GM23338 (cell line): ENCODE measurements at regions not wholly inside any gene's neighbourhood (a gene's known extent, or its start where the extent isn't known, plus 50 kb on each side); places are given as distances from the start of the nearest gene placed in this dataset.

Experiments used
- ATAC-seq: fragments of 200-7000 bp; cut with Tn5 transposase; 3 replicates; pipeline ENCODE4 v1.9.1; 2020
- DNase-seq: peaks from one replicate; pipeline ENCODE4 v3.0.0-alpha.2; 2015; ENCODE audit warnings: low spot score
- H2AFZ ChIP-seq: fragments of 200-600 bp; sonication (generic); 2 replicates; pipeline ENCODE4 v1.8.0; 2016; ENCODE audit warnings: antibody characterized with exemption, mild to moderate bottlenecking, moderate library complexity
- H3F3A ChIP-seq: fragments of 200-600 bp; sonication (generic); replicated peaks from 2 replicates; pipeline ENCODE4 v1.8.0; 2017; ENCODE audit warnings: antibody characterized with exemption, mixed run types, low read depth
- H3K27ac ChIP-seq: fragments of 200-600 bp; sonication (generic); 2 replicates; pipeline ENCODE4 v1.6.1; 2016; ENCODE audit warnings: low read depth
- H3K27me3 ChIP-seq: fragments of 200-600 bp; sonication (generic); 2 replicates; pipeline ENCODE4 v1.8.0; 2016; ENCODE audit warnings: mild to moderate bottlenecking, mixed run types, moderate library complexity; ENCODE audit not compliant: insufficient read depth
- H3K36me3 ChIP-seq: fragments of 200-600 bp; sonication (generic); 2 replicates; pipeline ENCODE4 v1.8.0; 2016; ENCODE audit warnings: mild to moderate bottlenecking; ENCODE audit not compliant: insufficient read depth
- H3K4me1 ChIP-seq: fragments of 200-600 bp; sonication (generic); 2 replicates; pipeline ENCODE4 v1.8.0; 2016; ENCODE audit warnings: mild to moderate bottlenecking, moderate library complexity; ENCODE audit not compliant: insufficient read depth
- H3K4me2 ChIP-seq: fragments of 200-600 bp; sonication (generic); 2 replicates; pipeline ENCODE4 v1.7.1; 2017; ENCODE audit warnings: mixed run types
- H3K4me3 ChIP-seq: fragments of 200-600 bp; sonication (generic); 2 replicates; pipeline ENCODE4 v1.6.1; 2016; ENCODE audit warnings: mixed run types
- H3K79me2 ChIP-seq: fragments of 200-600 bp; sonication (generic); replicated peaks from 2 replicates; pipeline ENCODE4 v1.8.0; 2017; ENCODE audit warnings: mild to moderate bottlenecking; ENCODE audit not compliant: insufficient read depth
- H3K9me2 ChIP-seq: fragments of 200-600 bp; sonication (generic); 2 replicates; pipeline ENCODE4 v1.8.0; 2017; ENCODE audit not compliant: insufficient read depth
- H4K20me1 ChIP-seq: fragments of 200-600 bp; sonication (generic); replicated peaks from 2 replicates; pipeline ENCODE4 v1.8.0; 2017; ENCODE audit warnings: mild to moderate bottlenecking; ENCODE audit not compliant: insufficient read depth
- H3K27ac Mint-ChIP-seq: 2 replicates; pipeline ENCODE4 v1.8.0; 2020; ENCODE audit warnings: inconsistent platforms, mild to moderate bottlenecking, moderate library complexity, mixed read lengths
- H3K27me3 Mint-ChIP-seq: 3 replicates; pipeline ENCODE4 v1.8.0; 2022; ENCODE audit warnings: low read depth, mild to moderate bottlenecking, moderate library complexity, mixed read lengths, inconsistent platforms; ENCODE audit not compliant: insufficient read depth, poor library complexity
- H3K36me3 Mint-ChIP-seq: 3 replicates; pipeline ENCODE4 v1.8.0; 2021; ENCODE audit warnings: low read depth, mild to moderate bottlenecking, inconsistent platforms, moderate library complexity, mixed read lengths
- H3K4me1 Mint-ChIP-seq: 3 replicates; pipeline ENCODE4 v1.8.0; 2020; ENCODE audit warnings: mild to moderate bottlenecking, inconsistent platforms, mixed read lengths
- H3K4me3 Mint-ChIP-seq: 3 replicates; pipeline ENCODE4 v1.8.0; 2021; ENCODE audit warnings: moderate library complexity, mild to moderate bottlenecking, inconsistent platforms, mixed read lengths
- H3K9me3 Mint-ChIP-seq: 3 replicates; pipeline ENCODE4 v1.8.0; 2020; ENCODE audit warnings: moderate library complexity, mild to moderate bottlenecking, inconsistent platforms, mixed read lengths
- CREB1 ChIP-seq: fragments of 250-450 bp; sonication (Bioruptor Pico); IDR thresholded peaks from 2 replicates; pipeline ENCODE4 v1.5.0; 2020; ENCODE audit warnings: low read depth, mild to moderate bottlenecking, moderate library complexity
- ETS1 ChIP-seq: IDR thresholded peaks from 2 replicates; pipeline ENCODE4 v1.6.1; 2016; ENCODE audit warnings: antibody characterized with exemption
- EZH2 ChIP-seq: fragments of 200-600 bp; sonication (generic); IDR thresholded peaks from one replicate; pipeline ENCODE4 v1.8.0; 2017; ENCODE audit warnings: antibody characterized with exemption, mild to moderate bottlenecking, low read depth; ENCODE audit not compliant: unreplicated experiment
- EZH2phosphoT487 ChIP-seq: fragments of 200-600 bp; sonication (generic); IDR thresholded peaks from one replicate; pipeline ENCODE4 v1.8.1; 2018; ENCODE audit warnings: antibody characterized with exemption; ENCODE audit not compliant: unreplicated experiment
- JUNB ChIP-seq: IDR thresholded peaks from one replicate; pipeline ENCODE4 v1.6.1; 2016; ENCODE audit warnings: antibody characterized with exemption; ENCODE audit not compliant: unreplicated experiment
- NANOG ChIP-seq: IDR thresholded peaks from 2 replicates; pipeline ENCODE4 v1.6.1; 2016; ENCODE audit warnings: antibody characterized with exemption, borderline replicate concordance
- POLR2AphosphoS5 ChIP-seq: IDR thresholded peaks from 2 replicates; pipeline ENCODE4 v1.6.1; 2016; ENCODE audit warnings: antibody characterized with exemption, low read depth
- REST ChIP-seq: IDR thresholded peaks from one replicate; pipeline ENCODE4 v1.6.1; 2018; ENCODE audit warnings: antibody characterized with exemption; ENCODE audit not compliant: unreplicated experiment
- STAT1 ChIP-seq: IDR thresholded peaks from one replicate; pipeline ENCODE4 v1.6.1; 2016; ENCODE audit warnings: antibody characterized with exemption; ENCODE audit not compliant: unreplicated experiment
- ZNF114 ChIP-seq: fragments of 250-450 bp; sonication (Bioruptor Pico); IDR thresholded peaks from 2 replicates; pipeline ENCODE4 v1.5.0; 2020; ENCODE audit warnings: mild to moderate bottlenecking, moderate library complexity
- ZNF331 ChIP-seq: fragments of 250-450 bp; sonication (Bioruptor Pico); IDR thresholded peaks from 2 replicates; pipeline ENCODE4 v1.5.0; 2020; ENCODE audit warnings: low read depth, mild to moderate bottlenecking, moderate library complexity
- TF ChIP-seq, protein P1 (sequence below): fragments of 250-450 bp; sonication (Bioruptor Pico); IDR thresholded peaks from 2 replicates; pipeline ENCODE4 v1.5.0; 2020; ENCODE audit warnings: mild to moderate bottlenecking, moderate library complexity
- TF ChIP-seq, protein P2 (sequence below), 2 experiments: fragments of 200-600 bp in 1 of 2; sonication (generic) in 1 of 2; conservative IDR thresholded peaks; 2 replicates each; pipeline versions ENCODE4 v1.5.1 to v1.6.1; 2016 to 2017; ENCODE audit warnings: antibody characterized with exemption in 2 of 2, low read depth in 2 of 2, mild to moderate bottlenecking in 2 of 2, moderate library complexity in 1 of 2

DNA sequence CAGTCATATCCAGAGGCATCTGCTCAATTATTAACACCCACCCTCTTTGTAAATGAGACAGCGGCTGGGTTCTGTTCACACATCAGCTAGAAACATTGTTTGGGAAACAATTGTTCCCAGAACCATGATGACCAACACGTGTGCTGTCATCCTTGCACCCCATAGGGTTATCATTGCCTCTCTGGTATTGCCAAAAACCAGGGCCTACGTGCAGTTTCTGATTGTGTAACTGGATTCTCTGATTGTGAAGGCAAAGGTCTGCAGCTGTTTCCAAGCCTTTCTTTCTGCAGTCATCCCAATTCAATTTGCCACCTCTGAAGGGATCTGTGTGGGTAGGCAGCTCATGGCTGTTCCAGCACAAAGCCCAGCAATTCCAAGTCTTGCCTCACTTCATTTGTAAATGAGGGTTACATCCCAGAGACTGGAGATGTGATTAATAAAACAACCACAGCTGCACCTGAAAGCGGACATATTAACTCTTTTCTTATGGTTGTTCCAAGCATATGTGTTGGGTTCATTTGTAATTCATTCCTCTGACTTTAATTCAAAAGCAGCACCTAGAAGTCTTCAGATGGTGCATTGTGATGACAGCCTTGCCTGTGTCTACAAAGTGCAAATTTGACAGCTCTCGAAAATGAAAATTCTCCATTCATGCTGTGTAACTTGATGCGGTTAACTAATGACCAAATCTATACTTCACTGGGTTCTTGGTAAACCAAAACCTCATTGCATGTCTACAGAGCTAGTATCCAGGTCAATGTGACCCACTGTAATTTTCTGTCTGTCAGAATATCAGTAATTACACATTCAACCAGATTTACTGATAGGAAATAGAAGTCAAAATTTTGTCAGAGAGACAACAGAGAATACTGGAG, 66.6 kb downstream of the YIPF5 start:
- Mint-ChIP-seq H3K4me1 (peaks cover 4% of the 10 kb centered on the region; the same call in 1 of the 3 replicates), H3K36me3 (no peaks in the 10 kb centered on the region), H3K9me3 (no peaks in the 10 kb centered on the region), H3K27me3 (no peaks in the 10 kb centered on the region), H3K27ac (no peak overlapping the region), H3K4me3 (no peak overlapping the region)
- Histone ChIP-seq H3K4me2 (no peak overlapping the region), H3F3A (no peaks in the 10 kb centered on the region), H3K27me3 (no peaks in the 10 kb centered on the region), H3K27ac (no peak overlapping the region), H4K20me1 (no peaks in the 10 kb centered on the region), H2AFZ (peak overlapping the region; percentile 69), H3K9me2 (no peaks in the 10 kb centered on the region), H3K79me2 (no peaks in the 10 kb centered on the region), H3K4me3 (no peak overlapping the region), H3K4me1 (peaks cover 8% of the 10 kb centered on the region; the same call in 1 of the 2 replicates), H3K36me3 (no peaks in the 10 kb centered on the region)
- TF ChIP-seq EZH2phosphoT487 (no peak), ETS1 (no peak), NANOG (no peak), POLR2AphosphoS5 (no peak), EZH2 (no peak), JUNB (no peak), ZNF114 (CRISPR knock-in tag) (no peak), CREB1 (CRISPR knock-in tag) (no peak), REST (no peak), ZNF331 (CRISPR knock-in tag) (no peak), STAT1 (no peak)
- TF ChIP-seq, protein P1, sequence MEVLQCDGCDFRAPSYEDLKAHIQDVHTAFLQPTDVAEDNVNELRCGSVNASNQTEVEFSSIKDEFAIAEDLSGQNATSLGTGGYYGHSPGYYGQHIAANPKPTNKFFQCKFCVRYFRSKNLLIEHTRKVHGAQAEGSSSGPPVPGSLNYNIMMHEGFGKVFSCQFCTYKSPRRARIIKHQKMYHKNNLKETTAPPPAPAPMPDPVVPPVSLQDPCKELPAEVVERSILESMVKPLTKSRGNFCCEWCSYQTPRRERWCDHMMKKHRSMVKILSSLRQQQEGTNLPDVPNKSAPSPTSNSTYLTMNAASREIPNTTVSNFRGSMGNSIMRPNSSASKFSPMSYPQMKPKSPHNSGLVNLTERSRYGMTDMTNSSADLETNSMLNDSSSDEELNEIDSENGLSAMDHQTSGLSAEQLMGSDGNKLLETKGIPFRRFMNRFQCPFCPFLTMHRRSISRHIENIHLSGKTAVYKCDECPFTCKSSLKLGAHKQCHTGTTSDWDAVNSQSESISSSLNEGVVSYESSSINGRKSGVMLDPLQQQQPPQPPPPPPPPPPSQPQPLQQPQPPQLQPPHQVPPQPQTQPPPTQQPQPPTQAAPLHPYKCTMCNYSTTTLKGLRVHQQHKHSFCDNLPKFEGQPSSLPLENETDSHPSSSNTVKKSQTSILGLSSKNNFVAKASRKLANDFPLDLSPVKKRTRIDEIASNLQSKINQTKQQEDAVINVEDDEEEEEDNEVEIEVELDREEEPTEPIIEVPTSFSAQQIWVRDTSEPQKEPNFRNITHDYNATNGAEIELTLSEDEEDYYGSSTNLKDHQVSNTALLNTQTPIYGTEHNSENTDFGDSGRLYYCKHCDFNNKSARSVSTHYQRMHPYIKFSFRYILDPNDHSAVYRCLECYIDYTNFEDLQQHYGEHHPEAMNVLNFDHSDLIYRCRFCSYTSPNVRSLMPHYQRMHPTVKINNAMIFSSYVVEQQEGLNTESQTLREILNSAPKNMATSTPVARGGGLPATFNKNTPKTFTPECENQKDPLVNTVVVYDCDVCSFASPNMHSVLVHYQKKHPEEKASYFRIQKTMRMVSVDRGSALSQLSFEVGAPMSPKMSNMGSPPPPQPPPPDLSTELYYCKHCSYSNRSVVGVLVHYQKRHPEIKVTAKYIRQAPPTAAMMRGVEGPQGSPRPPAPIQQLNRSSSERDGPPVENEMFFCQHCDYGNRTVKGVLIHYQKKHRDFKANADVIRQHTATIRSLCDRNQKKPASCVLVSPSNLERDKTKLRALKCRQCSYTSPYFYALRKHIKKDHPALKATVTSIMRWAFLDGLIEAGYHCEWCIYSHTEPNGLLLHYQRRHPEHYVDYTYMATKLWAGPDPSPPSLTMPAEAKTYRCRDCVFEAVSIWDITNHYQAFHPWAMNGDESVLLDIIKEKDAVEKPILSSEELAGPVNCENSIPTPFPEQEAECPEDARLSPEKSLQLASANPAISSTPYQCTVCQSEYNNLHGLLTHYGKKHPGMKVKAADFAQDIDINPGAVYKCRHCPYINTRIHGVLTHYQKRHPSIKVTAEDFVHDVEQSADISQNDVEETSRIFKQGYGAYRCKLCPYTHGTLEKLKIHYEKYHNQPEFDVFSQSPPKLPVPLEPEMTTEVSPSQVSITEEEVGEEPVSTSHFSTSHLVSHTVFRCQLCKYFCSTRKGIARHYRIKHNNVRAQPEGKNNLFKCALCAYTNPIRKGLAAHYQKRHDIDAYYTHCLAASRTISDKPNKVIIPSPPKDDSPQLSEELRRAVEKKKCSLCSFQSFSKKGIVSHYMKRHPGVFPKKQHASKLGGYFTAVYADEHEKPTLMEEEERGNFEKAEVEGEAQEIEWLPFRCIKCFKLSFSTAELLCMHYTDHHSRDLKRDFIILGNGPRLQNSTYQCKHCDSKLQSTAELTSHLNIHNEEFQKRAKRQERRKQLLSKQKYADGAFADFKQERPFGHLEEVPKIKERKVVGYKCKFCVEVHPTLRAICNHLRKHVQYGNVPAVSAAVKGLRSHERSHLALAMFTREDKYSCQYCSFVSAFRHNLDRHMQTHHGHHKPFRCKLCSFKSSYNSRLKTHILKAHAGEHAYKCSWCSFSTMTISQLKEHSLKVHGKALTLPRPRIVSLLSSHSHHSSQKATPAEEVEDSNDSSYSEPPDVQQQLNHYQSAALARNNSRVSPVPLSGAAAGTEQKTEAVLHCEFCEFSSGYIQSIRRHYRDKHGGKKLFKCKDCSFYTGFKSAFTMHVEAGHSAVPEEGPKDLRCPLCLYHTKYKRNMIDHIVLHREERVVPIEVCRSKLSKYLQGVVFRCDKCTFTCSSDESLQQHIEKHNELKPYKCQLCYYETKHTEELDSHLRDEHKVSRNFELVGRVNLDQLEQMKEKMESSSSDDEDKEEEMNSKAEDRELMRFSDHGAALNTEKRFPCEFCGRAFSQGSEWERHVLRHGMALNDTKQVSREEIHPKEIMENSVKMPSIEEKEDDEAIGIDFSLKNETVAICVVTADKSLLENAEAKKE (CRISPR knock-in tag) = no peak
- TF ChIP-seq, protein P2, sequence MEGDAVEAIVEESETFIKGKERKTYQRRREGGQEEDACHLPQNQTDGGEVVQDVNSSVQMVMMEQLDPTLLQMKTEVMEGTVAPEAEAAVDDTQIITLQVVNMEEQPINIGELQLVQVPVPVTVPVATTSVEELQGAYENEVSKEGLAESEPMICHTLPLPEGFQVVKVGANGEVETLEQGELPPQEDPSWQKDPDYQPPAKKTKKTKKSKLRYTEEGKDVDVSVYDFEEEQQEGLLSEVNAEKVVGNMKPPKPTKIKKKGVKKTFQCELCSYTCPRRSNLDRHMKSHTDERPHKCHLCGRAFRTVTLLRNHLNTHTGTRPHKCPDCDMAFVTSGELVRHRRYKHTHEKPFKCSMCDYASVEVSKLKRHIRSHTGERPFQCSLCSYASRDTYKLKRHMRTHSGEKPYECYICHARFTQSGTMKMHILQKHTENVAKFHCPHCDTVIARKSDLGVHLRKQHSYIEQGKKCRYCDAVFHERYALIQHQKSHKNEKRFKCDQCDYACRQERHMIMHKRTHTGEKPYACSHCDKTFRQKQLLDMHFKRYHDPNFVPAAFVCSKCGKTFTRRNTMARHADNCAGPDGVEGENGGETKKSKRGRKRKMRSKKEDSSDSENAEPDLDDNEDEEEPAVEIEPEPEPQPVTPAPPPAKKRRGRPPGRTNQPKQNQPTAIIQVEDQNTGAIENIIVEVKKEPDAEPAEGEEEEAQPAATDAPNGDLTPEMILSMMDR (conservative IDR thresholded peaks at IDR 0.05; ENCODE audit: low read depth in 2 of 2) = no peak
- ATAC-seq (no peak), DNase-seq (no peak)
